ENCODE measurements at regions not wholly inside any gene's neighbourhood (a gene's known extent, or its start where the extent isn't known, plus 50 kb on each side); places are given as distances from the start of the nearest gene placed in this dataset.

- no peak for TF ChIP-seq ZNF138 (CRISPR knock-in tag; conservative IDR thresholded peaks at IDR 0.05)
- no peak for TF ChIP-seq ZBTB21 (CRISPR knock-in tag; IDR thresholded peaks at IDR 0.05; ENCODE audit: borderline replicate concordance)
- TF ChIP-seq ZNF416 (CRISPR knock-in tag; IDR thresholded peaks at IDR 0.05), result no peak
- no peak for TF ChIP-seq ZNF263 (CRISPR knock-in tag; IDR thresholded peaks at IDR 0.05; ENCODE audit: low read depth)
- TF ChIP-seq ZNF396 (CRISPR knock-in tag; IDR thresholded peaks at IDR 0.05; ENCODE audit: borderline replicate concordance), result no peak
- TF ChIP-seq, protein P1, sequence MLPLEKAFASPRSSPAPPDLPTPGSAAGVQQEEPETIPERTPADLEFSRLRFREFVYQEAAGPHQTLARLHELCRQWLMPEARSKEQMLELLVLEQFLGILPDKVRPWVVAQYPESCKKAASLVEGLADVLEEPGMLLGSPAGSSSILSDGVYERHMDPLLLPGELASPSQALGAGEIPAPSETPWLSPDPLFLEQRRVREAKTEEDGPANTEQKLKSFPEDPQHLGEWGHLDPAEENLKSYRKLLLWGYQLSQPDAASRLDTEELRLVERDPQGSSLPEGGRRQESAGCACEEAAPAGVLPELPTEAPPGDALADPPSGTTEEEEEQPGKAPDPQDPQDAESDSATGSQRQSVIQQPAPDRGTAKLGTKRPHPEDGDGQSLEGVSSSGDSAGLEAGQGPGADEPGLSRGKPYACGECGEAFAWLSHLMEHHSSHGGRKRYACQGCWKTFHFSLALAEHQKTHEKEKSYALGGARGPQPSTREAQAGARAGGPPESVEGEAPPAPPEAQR (CRISPR knock-in tag; IDR thresholded peaks at IDR 0.05), result no peak
- TF ChIP-seq E2F5 (CRISPR knock-in tag; IDR thresholded peaks at IDR 0.05), result no peak
- TF ChIP-seq SMAD4 (CRISPR knock-in tag; IDR thresholded peaks at IDR 0.05), result no peak
- TF ChIP-seq RORB (CRISPR knock-in tag; IDR thresholded peaks at IDR 0.05), result no peak
- TF ChIP-seq IRF1 (CRISPR knock-in tag; IDR thresholded peaks at IDR 0.05), result no peak
- TF ChIP-seq CREM (CRISPR knock-in tag; IDR thresholded peaks at IDR 0.05), result no peak
- no peak for TF ChIP-seq MAX (CRISPR knock-in tag; IDR thresholded peaks at IDR 0.05)
Observed at GRCh38 chr20:12815778-12816408, 192.9 kb upstream of the SPTLC3 start (continued).

GRCh38 chr20:12821249-12821648, 187.5 kb upstream of the SPTLC3 start:
- POLR2A ChIA-PET, result no interaction called here
- no peaks in the 10 kb centered on the region; the same call in 1 of the 2 replicates for H3K9me3 Mint-ChIP-seq
- TF ChIP-seq ZNF219 (CRISPR knock-in tag; IDR thresholded peaks at IDR 0.05; ENCODE audit: borderline replicate concordance), result no peak
- no peaks in the 10 kb centered on the region for H3K36me3 Mint-ChIP-seq
- no peaks in the 10 kb centered on the region for H3K27me3 Mint-ChIP-seq (ENCODE audit: low read depth)
- ATAC-seq, result no peak
- CTCF ChIA-PET, result no interaction called here
- no peak overlapping the region for H3K27ac Mint-ChIP-seq
- peaks cover 8% of the 10 kb centered on the region for H3K4me1 Mint-ChIP-seq
- H3K4me3 Mint-ChIP-seq, result no peak overlapping the region
- DNase-seq (ENCODE audit: low spot score), result no peak

GRCh38 chr20:12823734-12824133, 185.0 kb upstream of the SPTLC3 start:
- POLR2A ChIA-PET, result no interaction called here
- DNase-seq (ENCODE audit: low spot score) (no peak), ATAC-seq (no peak)
- no peak overlapping the region for H3K27ac Mint-ChIP-seq
- no peaks in the 10 kb centered on the region for H3K27me3 Mint-ChIP-seq (ENCODE audit: low read depth)
- CTCF ChIA-PET, result no interaction called here
- H3K9me3 Mint-ChIP-seq, result no peaks in the 10 kb centered on the region
- H3K4me1 Mint-ChIP-seq, result peaks cover 11% of the 10 kb centered on the region
- H3K4me3 Mint-ChIP-seq, result no peak overlapping the region
- no peaks in the 10 kb centered on the region for H3K36me3 Mint-ChIP-seq
- TF ChIP-seq, protein P2, sequence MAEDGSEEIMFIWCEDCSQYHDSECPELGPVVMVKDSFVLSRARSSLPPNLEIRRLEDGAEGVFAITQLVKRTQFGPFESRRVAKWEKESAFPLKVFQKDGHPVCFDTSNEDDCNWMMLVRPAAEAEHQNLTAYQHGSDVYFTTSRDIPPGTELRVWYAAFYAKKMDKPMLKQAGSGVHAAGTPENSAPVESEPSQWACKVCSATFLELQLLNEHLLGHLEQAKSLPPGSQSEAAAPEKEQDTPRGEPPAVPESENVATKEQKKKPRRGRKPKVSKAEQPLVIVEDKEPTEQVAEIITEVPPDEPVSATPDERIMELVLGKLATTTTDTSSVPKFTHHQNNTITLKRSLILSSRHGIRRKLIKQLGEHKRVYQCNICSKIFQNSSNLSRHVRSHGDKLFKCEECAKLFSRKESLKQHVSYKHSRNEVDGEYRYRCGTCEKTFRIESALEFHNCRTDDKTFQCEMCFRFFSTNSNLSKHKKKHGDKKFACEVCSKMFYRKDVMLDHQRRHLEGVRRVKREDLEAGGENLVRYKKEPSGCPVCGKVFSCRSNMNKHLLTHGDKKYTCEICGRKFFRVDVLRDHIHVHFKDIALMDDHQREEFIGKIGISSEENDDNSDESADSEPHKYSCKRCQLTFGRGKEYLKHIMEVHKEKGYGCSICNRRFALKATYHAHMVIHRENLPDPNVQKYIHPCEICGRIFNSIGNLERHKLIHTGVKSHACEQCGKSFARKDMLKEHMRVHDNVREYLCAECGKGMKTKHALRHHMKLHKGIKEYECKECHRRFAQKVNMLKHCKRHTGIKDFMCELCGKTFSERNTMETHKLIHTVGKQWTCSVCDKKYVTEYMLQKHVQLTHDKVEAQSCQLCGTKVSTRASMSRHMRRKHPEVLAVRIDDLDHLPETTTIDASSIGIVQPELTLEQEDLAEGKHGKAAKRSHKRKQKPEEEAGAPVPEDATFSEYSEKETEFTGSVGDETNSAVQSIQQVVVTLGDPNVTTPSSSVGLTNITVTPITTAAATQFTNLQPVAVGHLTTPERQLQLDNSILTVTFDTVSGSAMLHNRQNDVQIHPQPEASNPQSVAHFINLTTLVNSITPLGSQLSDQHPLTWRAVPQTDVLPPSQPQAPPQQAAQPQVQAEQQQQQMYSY (CRISPR knock-in tag; IDR thresholded peaks at IDR 0.05), result no peak
- TF ChIP-seq, protein P3, sequence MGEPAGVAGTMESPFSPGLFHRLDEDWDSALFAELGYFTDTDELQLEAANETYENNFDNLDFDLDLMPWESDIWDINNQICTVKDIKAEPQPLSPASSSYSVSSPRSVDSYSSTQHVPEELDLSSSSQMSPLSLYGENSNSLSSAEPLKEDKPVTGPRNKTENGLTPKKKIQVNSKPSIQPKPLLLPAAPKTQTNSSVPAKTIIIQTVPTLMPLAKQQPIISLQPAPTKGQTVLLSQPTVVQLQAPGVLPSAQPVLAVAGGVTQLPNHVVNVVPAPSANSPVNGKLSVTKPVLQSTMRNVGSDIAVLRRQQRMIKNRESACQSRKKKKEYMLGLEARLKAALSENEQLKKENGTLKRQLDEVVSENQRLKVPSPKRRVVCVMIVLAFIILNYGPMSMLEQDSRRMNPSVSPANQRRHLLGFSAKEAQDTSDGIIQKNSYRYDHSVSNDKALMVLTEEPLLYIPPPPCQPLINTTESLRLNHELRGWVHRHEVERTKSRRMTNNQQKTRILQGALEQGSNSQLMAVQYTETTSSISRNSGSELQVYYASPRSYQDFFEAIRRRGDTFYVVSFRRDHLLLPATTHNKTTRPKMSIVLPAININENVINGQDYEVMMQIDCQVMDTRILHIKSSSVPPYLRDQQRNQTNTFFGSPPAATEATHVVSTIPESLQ (CRISPR knock-in tag; IDR thresholded peaks at IDR 0.05), result no peak
- TF ChIP-seq MAX (CRISPR knock-in tag; IDR thresholded peaks at IDR 0.05) (no peak), ZNF263 (CRISPR knock-in tag; IDR thresholded peaks at IDR 0.05; ENCODE audit: low read depth) (no peak), JUN (CRISPR knock-in tag; IDR thresholded peaks at IDR 0.05) (no peak), NR2C2 (CRISPR knock-in tag; IDR thresholded peaks at IDR 0.05) (no peak), SOX15 (CRISPR knock-in tag; IDR thresholded peaks at IDR 0.05) (no peak), MXD4 (CRISPR knock-in tag; IDR thresholded peaks at IDR 0.05; ENCODE audit: borderline replicate concordance) (no peak), RELA (CRISPR knock-in tag; IDR thresholded peaks at IDR 0.05; ENCODE audit: borderline replicate concordance) (no peak), ZNF138 (CRISPR knock-in tag; conservative IDR thresholded peaks at IDR 0.05) (no peak), MYBL2 (CRISPR knock-in tag; IDR thresholded peaks at IDR 0.05) (no peak)
- TF ChIP-seq, protein P4, sequence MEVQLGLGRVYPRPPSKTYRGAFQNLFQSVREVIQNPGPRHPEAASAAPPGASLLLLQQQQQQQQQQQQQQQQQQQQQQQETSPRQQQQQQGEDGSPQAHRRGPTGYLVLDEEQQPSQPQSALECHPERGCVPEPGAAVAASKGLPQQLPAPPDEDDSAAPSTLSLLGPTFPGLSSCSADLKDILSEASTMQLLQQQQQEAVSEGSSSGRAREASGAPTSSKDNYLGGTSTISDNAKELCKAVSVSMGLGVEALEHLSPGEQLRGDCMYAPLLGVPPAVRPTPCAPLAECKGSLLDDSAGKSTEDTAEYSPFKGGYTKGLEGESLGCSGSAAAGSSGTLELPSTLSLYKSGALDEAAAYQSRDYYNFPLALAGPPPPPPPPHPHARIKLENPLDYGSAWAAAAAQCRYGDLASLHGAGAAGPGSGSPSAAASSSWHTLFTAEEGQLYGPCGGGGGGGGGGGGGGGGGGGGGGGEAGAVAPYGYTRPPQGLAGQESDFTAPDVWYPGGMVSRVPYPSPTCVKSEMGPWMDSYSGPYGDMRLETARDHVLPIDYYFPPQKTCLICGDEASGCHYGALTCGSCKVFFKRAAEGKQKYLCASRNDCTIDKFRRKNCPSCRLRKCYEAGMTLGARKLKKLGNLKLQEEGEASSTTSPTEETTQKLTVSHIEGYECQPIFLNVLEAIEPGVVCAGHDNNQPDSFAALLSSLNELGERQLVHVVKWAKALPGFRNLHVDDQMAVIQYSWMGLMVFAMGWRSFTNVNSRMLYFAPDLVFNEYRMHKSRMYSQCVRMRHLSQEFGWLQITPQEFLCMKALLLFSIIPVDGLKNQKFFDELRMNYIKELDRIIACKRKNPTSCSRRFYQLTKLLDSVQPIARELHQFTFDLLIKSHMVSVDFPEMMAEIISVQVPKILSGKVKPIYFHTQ (CRISPR knock-in tag; IDR thresholded peaks at IDR 0.05), result no peak

All from WTC11 (cell line).